ENCODE measurements at regions not wholly inside any gene's neighbourhood (a gene's known extent, or its start where the extent isn't known, plus 50 kb on each side); places are given as distances from the start of the nearest gene placed in this dataset.
"Not testable (repeated sequence)": the region's sequence is repeated elsewhere in the genome, so short reads cannot be mapped to it uniquely, and the experiment has no call there.

DNA sequence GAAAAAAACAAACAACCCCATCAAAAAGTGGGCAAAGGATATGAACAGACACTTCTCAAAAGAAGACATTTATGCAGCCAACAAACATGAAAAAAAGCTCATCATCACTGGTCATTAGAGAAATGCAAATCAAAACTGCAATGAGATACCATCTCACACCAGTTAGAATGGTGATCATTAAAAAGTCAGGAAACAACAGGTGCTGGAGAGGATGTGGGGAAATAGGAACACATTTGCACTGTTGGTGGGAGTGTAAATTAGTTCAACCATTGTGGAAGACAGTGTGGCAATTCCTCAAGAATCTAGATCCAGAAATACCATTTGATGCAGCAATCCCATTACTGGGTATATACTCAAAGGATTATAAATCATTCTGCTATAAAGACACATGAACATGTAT, 85.5 kb upstream of the WSB1 start:
- TF ChIP-seq CTCF, POLR2A (IDR thresholded peaks at IDR 0.05): not testable (repeated sequence)
